Effector memory CD4-positive, alpha-beta T cell (primary cell): ENCODE measurements at regions not wholly inside any gene's neighbourhood (a gene's known extent, or its start where the extent isn't known, plus 50 kb on each side); places are given as distances from the start of the nearest gene placed in this dataset.

Source experiments
- DNase-seq, 3 donors: peaks; one replicate each; pipeline ENCODE4 v3.0.0-alpha.2; 2020
- H3K27ac ChIP-seq: 2 replicates; pipeline ENCODE4 v1.7.0; 2013; ENCODE audit warnings: mild to moderate bottlenecking, low read length, moderate library complexity; ENCODE audit not compliant: insufficient read depth, poor library complexity, severe bottlenecking
- H3K27me3 ChIP-seq: replicated peaks from 2 replicates; pipeline ENCODE4 v1.7.0; 2013; ENCODE audit warnings: mild to moderate bottlenecking, low read length; ENCODE audit not compliant: insufficient read depth, control insufficient read depth, poor library complexity, severe bottlenecking
- H3K36me3 ChIP-seq: 2 replicates; pipeline ENCODE4 v1.7.0; 2013; ENCODE audit warnings: mild to moderate bottlenecking, low read length, moderate library complexity; ENCODE audit not compliant: control insufficient read depth, insufficient read depth
- H3K4me1 ChIP-seq: 2 replicates; pipeline ENCODE4 v1.7.0; 2013; ENCODE audit warnings: low read length, mild to moderate bottlenecking; ENCODE audit not compliant: control insufficient read depth, insufficient read depth, poor library complexity, severe bottlenecking
- H3K4me3 ChIP-seq: 2 replicates; pipeline ENCODE4 v1.7.0; 2013; ENCODE audit warnings: low read length, low read depth, mild to moderate bottlenecking; ENCODE audit not compliant: insufficient read depth, poor library complexity, severe bottlenecking
- H3K9me3 ChIP-seq: 2 replicates; pipeline ENCODE4 v1.7.0; 2013; ENCODE audit warnings: mild to moderate bottlenecking, low read length, moderate library complexity; ENCODE audit not compliant: control insufficient read depth

- Histone ChIP-seq H3K27me3 (peaks cover 10% of the 10 kb centered on the region), H3K36me3 (no peaks in the 10 kb centered on the region), H3K27ac (no peak overlapping the region), H3K9me3 (no peaks in the 10 kb centered on the region), H3K4me1 (no peaks in the 10 kb centered on the region), H3K4me3 (no peak overlapping the region)
- DNase-seq, result no peak
These were observed 93.3 kb downstream of the BARX1 start for GRCh38 chr9:93861736-93862358.

- Histone ChIP-seq H3K36me3 (no peaks in the 10 kb centered on the region), H3K27me3 (peaks cover 10% of the 10 kb centered on the region), H3K4me3 (no peak overlapping the region), H3K9me3 (no peaks in the 10 kb centered on the region), H3K4me1 (no peaks in the 10 kb centered on the region), H3K27ac (no peak overlapping the region)
- DNase-seq, result no peak
These were observed 94.2 kb downstream of the BARX1 start for GRCh38 chr9:93860694-93861658.

DNA sequence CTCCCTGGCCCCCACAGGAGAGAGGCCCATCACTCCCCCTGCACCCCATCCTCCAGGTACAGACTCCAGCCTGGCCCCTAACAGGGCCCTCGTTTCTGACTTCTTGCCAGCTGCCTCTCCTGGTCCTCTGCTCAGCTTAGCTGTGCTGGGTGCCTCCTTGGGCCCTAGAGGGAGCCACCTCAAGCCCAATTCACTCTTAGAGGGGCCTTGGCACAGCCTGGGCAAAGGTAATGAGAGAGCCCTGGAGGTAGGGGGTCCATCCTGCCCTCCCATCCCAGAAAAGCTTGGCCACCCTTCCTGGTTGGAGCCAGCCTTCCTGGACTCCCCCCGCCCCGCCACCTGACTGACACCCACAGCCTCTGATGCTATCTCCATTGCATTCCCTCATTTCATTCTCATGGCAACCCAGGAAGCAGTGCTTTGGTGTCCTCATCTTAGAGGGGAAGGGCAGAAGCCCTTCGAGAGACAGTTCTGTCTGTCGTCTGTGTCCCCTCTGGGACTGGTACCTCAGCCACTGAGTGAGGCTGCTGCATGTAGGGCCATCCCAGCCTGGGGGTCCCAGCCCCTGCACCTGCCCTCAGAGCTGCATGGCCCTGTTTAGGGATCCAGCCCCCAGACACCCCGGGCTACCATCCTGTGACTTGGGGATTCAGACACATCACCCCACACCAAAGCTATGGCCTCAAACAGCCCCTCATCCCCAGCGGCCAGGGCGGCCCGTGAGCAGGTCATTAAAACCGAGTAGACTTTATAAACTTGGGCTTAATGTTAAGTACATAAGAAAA lies 95.5 kb downstream of the BARX1 start:
- no peaks in the 10 kb centered on the region for H3K9me3 ChIP-seq
- no peak overlapping the region for H3K4me3 ChIP-seq
- no peaks in the 10 kb centered on the region for H3K36me3 ChIP-seq
- no peaks in the 10 kb centered on the region for H3K4me1 ChIP-seq
- H3K27ac ChIP-seq, result no peak overlapping the region
- no peak for DNase-seq
- H3K27me3 ChIP-seq, result peaks cover 10% of the 10 kb centered on the region

DNA sequence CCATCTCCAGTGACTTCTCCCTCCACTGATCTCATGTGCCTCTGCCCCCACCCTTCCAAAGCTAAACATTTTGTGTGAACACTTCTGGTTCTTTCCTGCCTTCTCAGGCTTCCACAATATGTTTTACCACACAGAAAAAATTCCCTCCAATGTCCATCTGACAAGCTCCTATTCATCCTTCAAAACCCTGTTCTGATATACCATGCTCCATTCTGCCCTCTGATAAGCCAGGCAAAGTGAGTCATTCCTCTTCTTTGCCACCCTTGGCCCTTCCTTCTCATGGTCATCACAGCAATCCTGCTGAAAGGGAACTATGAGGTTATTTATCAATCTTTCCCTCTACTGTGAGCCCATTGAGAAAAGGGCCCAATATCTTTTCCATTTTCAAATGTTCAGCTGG lies 97.6 kb downstream of the BARX1 start:
- H3K27me3 ChIP-seq, result peaks cover 10% of the 10 kb centered on the region
- DNase-seq, result no peak
- no peaks in the 10 kb centered on the region for H3K36me3 ChIP-seq
- H3K4me1 ChIP-seq, result no peaks in the 10 kb centered on the region
- H3K27ac ChIP-seq, result no peak overlapping the region
- no peak overlapping the region for H3K4me3 ChIP-seq
- H3K9me3 ChIP-seq, result no peaks in the 10 kb centered on the region

- Histone ChIP-seq H3K9me3 (no peaks in the 10 kb centered on the region), H3K36me3 (no peaks in the 10 kb centered on the region), H3K27ac (no peak overlapping the region), H3K4me1 (no peaks in the 10 kb centered on the region), H3K4me3 (no peak overlapping the region), H3K27me3 (no peaks in the 10 kb centered on the region)
- no peak for DNase-seq
These were observed 102.4 kb downstream of the BARX1 start for GRCh38 chr9:93852728-93853127.

- Histone ChIP-seq H3K9me3 (no peaks in the 10 kb centered on the region), H3K27me3 (no peaks in the 10 kb centered on the region), H3K36me3 (no peaks in the 10 kb centered on the region), H3K4me3 (no peak overlapping the region), H3K27ac (no peak overlapping the region), H3K4me1 (no peaks in the 10 kb centered on the region)
- no peak for DNase-seq
These were observed 108.8 kb downstream of the BARX1 start for GRCh38 chr9:93846349-93846748.

- H3K27me3 ChIP-seq, result no peaks in the 10 kb centered on the region
- no peaks in the 10 kb centered on the region for H3K9me3 ChIP-seq
- no peak overlapping the region for H3K4me3 ChIP-seq
- no peak for DNase-seq
- H3K36me3 ChIP-seq, result no peaks in the 10 kb centered on the region
- H3K4me1 ChIP-seq, result no peaks in the 10 kb centered on the region
- H3K27ac ChIP-seq, result no peak overlapping the region
These were observed 111.8 kb downstream of the BARX1 start for GRCh38 chr9:93843396-93843795.

- DNase-seq, result no peak
- Histone ChIP-seq H3K4me1 (peaks cover 3% of the 10 kb centered on the region), H3K4me3 (no peak overlapping the region), H3K36me3 (no peaks in the 10 kb centered on the region), H3K9me3 (no peaks in the 10 kb centered on the region), H3K27me3 (peaks cover 40% of the 10 kb centered on the region), H3K27ac (no peak overlapping the region)
These were observed 124.5 kb downstream of the BARX1 start for GRCh38 chr9:93830606-93831005.

- no peak for DNase-seq
- peaks cover 40% of the 10 kb centered on the region for H3K27me3 ChIP-seq
These were observed 125.1 kb downstream of the BARX1 start for GRCh38 chr9:93830012-93830596.

More at GRCh38 chr9:93830012-93830596, 125.1 kb downstream of the BARX1 start:
- no peak overlapping the region for H3K27ac ChIP-seq
- no peaks in the 10 kb centered on the region for H3K36me3 ChIP-seq
- H3K4me3 ChIP-seq, result no peak overlapping the region
- H3K4me1 ChIP-seq, result peaks cover 3% of the 10 kb centered on the region
- H3K9me3 ChIP-seq, result no peaks in the 10 kb centered on the region
